H1 (cell line): ENCODE measurements at regions not wholly inside any gene's neighbourhood (a gene's known extent, or its start where the extent isn't known, plus 50 kb on each side); places are given as distances from the start of the nearest gene placed in this dataset.
"Not testable (repeated sequence)": the region's sequence is repeated elsewhere in the genome, so short reads cannot be mapped to it uniquely, and the experiment has no call there.

Experiments
- CTCF ChIA-PET: fragments of 300-600 bp; sonication (Branson Sonifier 250); formaldehyde crosslinking; loops from one replicate; lab custom pipeline; 2021; ENCODE audit not compliant: partially characterized antibody; lab: Charles Lee
- POLR2A ChIA-PET: fragments of 300-600 bp; sonication (Branson Sonifier 250); formaldehyde crosslinking; loops from one replicate; lab custom pipeline; 2021; ENCODE audit warnings: inconsistent platforms; ENCODE audit not compliant: partially characterized antibody; lab: Charles Lee
- DNase-seq, 2 experiments: peaks; one replicate each; pipeline versions ENCODE4 v3.0.0 to v3.0.0-alpha.2; 2010 to 2022; ENCODE audit warnings: low spot score in 2 of 2, low read depth in 1 of 2, mixed read lengths in 1 of 2
- FAIRE-seq: peaks from 2 replicates; lab custom pipeline; 2011; peaks lifted over from hg19 to GRCh38; lab: Jason Lieb, UNC
- H2AFZ ChIP-seq: 2 replicates; pipeline ENCODE4 v1.8.1; 2012; ENCODE audit warnings: low read length, inconsistent platforms
- H2AK5ac ChIP-seq: 2 replicates; pipeline ENCODE4 v1.6.1; 2013; ENCODE audit warnings: low read depth, low read length
- H2BK120ac ChIP-seq: replicated peaks from 2 replicates; pipeline ENCODE3; 2013; ENCODE audit warnings: low read depth, low read length, inconsistent platforms
- H2BK12ac ChIP-seq: 2 replicates; pipeline ENCODE4 v1.6.1; 2013; ENCODE audit warnings: low read depth, low read length
- H2BK15ac ChIP-seq: 2 replicates; pipeline ENCODE4 v1.6.1; 2013; ENCODE audit warnings: low read length
- H2BK20ac ChIP-seq: 2 replicates; pipeline ENCODE4 v1.6.1; 2013; ENCODE audit warnings: low read length
- H2BK5ac ChIP-seq: 2 replicates; pipeline ENCODE4 v1.6.1; 2013; ENCODE audit warnings: low read depth, low read length
- H3K14ac ChIP-seq: 2 replicates; pipeline ENCODE4 v1.6.1; 2013; ENCODE audit warnings: inconsistent platforms; ENCODE audit not compliant: insufficient read length
- H3K18ac ChIP-seq: 2 replicates; pipeline ENCODE4 v1.6.1; 2013; ENCODE audit warnings: low read length; ENCODE audit errors: extremely low read depth
- H3K23ac ChIP-seq: 2 replicates; pipeline ENCODE4 v1.6.1; 2013; ENCODE audit warnings: inconsistent platforms; ENCODE audit not compliant: insufficient read length
- H3K23me2 ChIP-seq: 2 replicates; pipeline ENCODE4 v1.6.1; 2013; ENCODE audit warnings: low read depth, low read length
- H3K27ac ChIP-seq: 2 replicates; pipeline ENCODE4 v1.6.1; 2011; ENCODE audit warnings: low read depth, low read length, inconsistent platforms
- H3K27me3 ChIP-seq, 4 experiments: replicated peaks in 1 of 4; 1 replicate in 1 of 4; 2 replicates in 3 of 4; pipeline versions ENCODE4 v1.6.1 to v1.8.1; 2011 to 2013; ENCODE audit warnings: low read length in 3 of 4, mild to moderate bottlenecking in 3 of 4, inconsistent platforms in 2 of 4, mixed read lengths in 2 of 4, moderate library complexity in 1 of 4; ENCODE audit not compliant: control insufficient read depth in 3 of 4, insufficient read depth in 3 of 4; ENCODE audit errors: extremely low read depth in 1 of 4
- H3K36me3 ChIP-seq, 4 experiments: 2 replicates each; pipeline versions ENCODE4 v1.6.1 to v1.8.1; 2011 to 2013; ENCODE audit warnings: mild to moderate bottlenecking in 4 of 4, low read length in 3 of 4, moderate library complexity in 2 of 4, control low read depth in 1 of 4, inconsistent platforms in 1 of 4; ENCODE audit not compliant: insufficient read depth in 4 of 4, control insufficient read depth in 2 of 4
- H3K4ac ChIP-seq: replicated peaks from 2 replicates; pipeline ENCODE3; 2013; ENCODE audit warnings: low read length, low read depth, mixed read lengths, inconsistent platforms; ENCODE audit not compliant: insufficient read length
- H3K4me1 ChIP-seq, 4 experiments: replicated peaks in 1 of 4; 1 replicate in 1 of 4; 2 replicates in 3 of 4; pipeline versions ENCODE4 v1.6.1 to v1.8.1; 2011 to 2013; ENCODE audit warnings: low read length in 3 of 4, inconsistent platforms in 2 of 4, mixed read lengths in 1 of 4; ENCODE audit not compliant: insufficient read depth in 4 of 4, control insufficient read depth in 3 of 4
- H3K4me2 ChIP-seq, 2 experiments: 2 replicates each; pipeline versions ENCODE4 v1.6.1 to v1.8.1; 2011 to 2013; ENCODE audit warnings: low read depth in 2 of 2, low read length in 2 of 2, control low read depth in 1 of 2, inconsistent platforms in 1 of 2, mild to moderate bottlenecking in 1 of 2; ENCODE audit not compliant: insufficient read depth in 1 of 2
- H3K4me3 ChIP-seq, 4 experiments: fragments of 200-600, 300-600 bp in 1 of 4; sonication (generic), shearing (Covaris generic), sonication (Bioruptor Twin) in 1 of 4; 2 replicates each; pipeline versions ENCODE4 v1.5.1 to v1.8.1; 2011 to 2016; ENCODE audit warnings: low read length in 4 of 4, low read depth in 3 of 4, control low read depth in 2 of 4, inconsistent platforms in 2 of 4, mild to moderate bottlenecking in 2 of 4, mixed read lengths in 1 of 4, moderate library complexity in 1 of 4; ENCODE audit not compliant: insufficient read depth in 2 of 4; ENCODE audit errors: extremely low read depth in 1 of 4
- H3K56ac ChIP-seq: replicated peaks from 2 replicates; pipeline ENCODE3; 2013; ENCODE audit warnings: low read depth, mild to moderate bottlenecking, mixed read lengths, low read length, inconsistent platforms; ENCODE audit not compliant: insufficient read length
- H3K79me1 ChIP-seq: 2 replicates; pipeline ENCODE4 v1.6.1; 2013; ENCODE audit warnings: low read depth, low read length, control low read depth
- H3K79me2 ChIP-seq, 2 experiments: 2 replicates each; pipeline versions ENCODE4 v1.6.1 to v1.8.1; 2012 to 2013; ENCODE audit warnings: low read length in 2 of 2, mild to moderate bottlenecking in 2 of 2, inconsistent platforms in 1 of 2; ENCODE audit not compliant: insufficient read depth in 2 of 2, control insufficient read depth in 1 of 2
- H3K9ac ChIP-seq, 4 experiments: replicated peaks in 1 of 4; 1 replicate in 1 of 4; 2 replicates in 3 of 4; pipeline versions ENCODE4 v1.6.1 to v1.8.1; 2011 to 2013; ENCODE audit warnings: low read depth in 3 of 4, low read length in 3 of 4, control low read depth in 2 of 4, mild to moderate bottlenecking in 2 of 4, moderate library complexity in 2 of 4, inconsistent platforms in 1 of 4; ENCODE audit errors: extremely low read depth in 1 of 4
- H3K9me3 ChIP-seq, 2 experiments: 2 replicates each; pipeline versions ENCODE4 v1.6.1 to v1.8.1; 2012 to 2013; ENCODE audit warnings: mild to moderate bottlenecking in 2 of 2, moderate library complexity in 2 of 2, control low read depth in 1 of 2, inconsistent platforms in 1 of 2, low read depth in 1 of 2, low read length in 1 of 2, mixed read lengths in 1 of 2; ENCODE audit not compliant: insufficient read depth in 2 of 2
- H4K20me1 ChIP-seq, 2 experiments: replicated peaks in 1 of 2; 2 replicates each; pipeline versions ENCODE3 to v1.8.1; 2011 to 2013; ENCODE audit warnings: inconsistent platforms in 2 of 2, low read length in 2 of 2, mild to moderate bottlenecking in 1 of 2; ENCODE audit not compliant: insufficient read depth in 2 of 2, control insufficient read depth in 1 of 2
- H4K5ac ChIP-seq: 2 replicates; pipeline ENCODE4 v1.6.1; 2013; ENCODE audit warnings: low read length, low read depth, mixed read lengths, inconsistent platforms; ENCODE audit not compliant: insufficient read length
- H4K8ac ChIP-seq: 2 replicates; pipeline ENCODE4 v1.8.0; 2013; ENCODE audit warnings: mild to moderate bottlenecking, moderate library complexity, low read length, inconsistent platforms; ENCODE audit not compliant: insufficient read depth; ENCODE audit errors: extremely low read depth
- H4K91ac ChIP-seq: replicated peaks from 2 replicates; pipeline ENCODE3; 2013; ENCODE audit warnings: low read length, mixed read lengths, inconsistent platforms; ENCODE audit not compliant: insufficient read length
- SP1 ChIP-seq: IDR thresholded peaks from 2 replicates; pipeline ENCODE4 v1.6.1; 2011; ENCODE audit warnings: low read depth, low read length
- WGBS, 2 experiments: shearing (Covaris generic) in 1 of 2; methylation state at CpG; one replicate each; pipeline versions ENCODE4 v1.1.6 to v1.1.7; 2013 to 2015; ENCODE audit warnings: low lambda C conversion rate in 2 of 2, mixed read lengths in 2 of 2, inconsistent platforms in 1 of 2, low coverage in 1 of 2, missing lambda C conversion rate in 1 of 2; ENCODE audit not compliant: insufficient replicate concordance in 2 of 2, insufficient coverage in 1 of 2, insufficient read length in 1 of 2; ENCODE audit errors: extremely low coverage in 1 of 2, missing lambda C conversion rate in 1 of 2; 5-methylcytosine and 5-hydroxymethylcytosine counted together

DNA sequence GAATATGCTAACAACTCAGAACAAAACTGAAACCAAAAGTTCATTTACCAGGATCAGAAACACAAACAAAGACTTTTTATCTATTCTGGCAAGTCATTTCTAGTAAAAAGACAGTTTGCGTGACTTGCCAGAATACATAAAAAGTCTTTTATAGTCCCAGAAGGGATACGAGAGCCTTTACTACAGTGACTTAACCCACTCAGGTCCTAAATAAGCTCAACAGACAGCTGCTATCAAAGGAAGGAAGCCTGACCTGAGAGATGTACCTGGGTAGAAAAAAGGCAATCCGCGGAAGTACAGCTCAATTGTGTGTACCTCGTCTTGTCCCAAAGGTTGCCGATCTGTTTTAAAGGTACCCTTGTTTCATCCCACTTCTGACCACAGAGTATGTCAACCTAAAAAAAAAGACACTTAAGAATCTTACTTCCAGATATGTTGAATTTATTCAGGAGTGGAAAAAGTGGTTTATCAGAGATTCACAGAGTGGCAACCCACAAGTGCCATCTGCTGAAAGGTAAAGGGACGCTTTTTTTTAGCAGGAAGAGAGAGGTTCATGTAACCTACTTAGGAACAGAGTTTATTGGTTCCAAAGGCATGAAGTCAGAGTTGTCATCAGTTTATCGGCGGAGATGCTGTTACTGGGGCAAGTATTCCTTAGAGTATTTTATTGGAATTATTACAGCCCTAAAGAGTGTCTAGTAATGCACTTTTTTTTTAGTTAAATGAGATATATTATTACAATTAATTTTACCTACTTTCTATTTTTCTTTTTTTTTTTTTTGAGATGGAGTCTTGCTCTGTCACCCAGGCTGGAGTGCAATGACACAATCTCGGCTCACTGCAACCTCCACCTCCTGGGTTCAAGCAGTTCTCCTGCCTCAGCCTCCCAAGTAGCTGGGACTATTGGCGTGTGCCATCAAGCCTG, 69.7 kb upstream of the C1QTNF9B start (continued):
- TF ChIP-seq SP1, result no peak

DNA sequence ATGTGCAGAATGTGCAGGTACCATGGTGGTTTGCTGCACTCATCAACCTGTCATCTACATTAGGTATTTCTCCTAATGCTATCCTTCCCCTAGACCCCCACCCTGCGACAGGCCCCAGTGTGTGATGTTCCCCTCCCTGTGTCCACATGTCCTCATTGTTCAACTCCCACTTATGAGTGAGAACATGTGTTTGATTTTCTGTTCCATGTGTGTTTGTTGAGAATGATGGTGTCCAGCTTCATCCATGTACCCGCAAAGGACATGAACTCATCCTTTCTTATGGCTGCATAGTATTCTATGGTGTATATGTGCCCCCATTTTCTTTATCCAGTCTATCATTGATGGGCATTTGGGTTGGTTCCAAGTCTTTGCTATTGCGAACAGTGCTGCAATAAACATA, 70.5 kb upstream of the C1QTNF9B start:
- H3K27ac ChIP-seq, H2BK12ac ChIP-seq, H3K14ac ChIP-seq, FAIRE-seq, H3K4me2 ChIP-seq, H3K36me3 ChIP-seq, H2BK15ac ChIP-seq, H2BK5ac ChIP-seq, H2BK120ac ChIP-seq, H3K4me1 ChIP-seq, H2BK20ac ChIP-seq, H3K23me2 ChIP-seq, H3K79me1 ChIP-seq, H2AK5ac ChIP-seq, H3K23ac ChIP-seq, H4K5ac ChIP-seq, H4K91ac ChIP-seq, H4K20me1 ChIP-seq, H2AFZ ChIP-seq, H3K18ac ChIP-seq, H3K4ac ChIP-seq, POLR2A ChIA-PET, H3K9me3 ChIP-seq, H3K56ac ChIP-seq, H4K8ac ChIP-seq, H3K27me3 ChIP-seq, DNase-seq, H3K9ac ChIP-seq, H3K4me3 ChIP-seq, H3K79me2 ChIP-seq: not testable (repeated sequence)
- WGBS, 2 experiments, result 97% methylated on average over 3 of the region's 3 CpGs; no CpG with 5 or more reads in 1 of the 2 experiments
- CTCF ChIA-PET, result interaction anchor here (0.7 kb wide), 1 partner anchor 250 kb away, joined by 3 read pairs; no protein-coding TSS in a partner anchor
